ENCODE measurements at regions not wholly inside any gene's neighbourhood (a gene's known extent, or its start where the extent isn't known, plus 50 kb on each side); places are given as distances from the start of the nearest gene placed in this dataset.
"Not testable (repeated sequence)": the region's sequence is repeated elsewhere in the genome, so short reads cannot be mapped to it uniquely, and the experiment has no call there.

DNA sequence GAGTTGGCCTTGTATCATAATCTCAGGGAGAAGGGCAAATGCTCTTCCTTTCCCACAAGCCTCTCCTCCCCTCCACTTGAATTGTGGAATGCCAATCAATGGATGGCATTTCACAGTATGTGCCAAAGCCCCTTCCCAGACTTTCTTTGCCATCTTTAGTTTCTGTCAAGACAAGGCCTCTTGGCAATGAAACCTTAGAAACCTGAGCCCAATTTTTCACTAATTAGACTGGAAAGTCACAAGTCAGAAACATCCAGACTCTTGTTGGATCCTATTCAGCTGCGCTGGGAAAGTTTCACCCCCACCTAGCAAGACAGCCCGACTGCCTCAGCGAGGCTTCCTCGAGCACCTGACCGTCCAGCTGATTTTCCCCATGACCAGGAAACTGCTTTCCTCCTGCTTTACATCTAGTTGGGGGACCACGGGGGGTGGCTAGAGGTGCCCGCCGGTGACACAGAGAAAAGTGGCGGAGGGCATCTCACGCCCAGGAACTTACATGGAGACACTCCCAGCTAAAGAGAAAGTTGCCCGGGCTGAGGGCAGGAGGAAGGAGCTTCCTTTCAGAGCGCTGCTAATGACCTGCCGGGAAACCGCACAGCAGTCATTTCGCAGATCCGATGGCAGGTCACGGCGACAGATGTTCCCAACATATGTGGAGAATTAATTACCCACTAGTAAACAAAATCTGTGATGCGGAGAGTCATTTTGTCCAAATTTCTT, 302.6 kb upstream of the RRP15 start:
- DNase-seq (ENCODE audit: low spot score) (no peak), ATAC-seq (ENCODE audit: insufficient number of reproducible peaks, low FRiP score, low read depth) (no peak)
- H3K4me1 ChIP-seq (ENCODE audit: control insufficient read depth in 1 of 2, low read depth in 2 of 2): no peaks in the 10 kb centered on the region
- H3K27me3 ChIP-seq (replicated peaks; ENCODE audit: insufficient read depth): no peaks in the 10 kb centered on the region
- no peak for TF ChIP-seq CTCF (IDR thresholded peaks at IDR 0.05)
- H3K36me3 ChIP-seq: no peaks in the 10 kb centered on the region
- H3K4me3 ChIP-seq: no peak overlapping the region
- no peak overlapping the region for H3K27ac ChIP-seq
- H3K9me3 ChIP-seq: no peaks in the 10 kb centered on the region

DNA sequence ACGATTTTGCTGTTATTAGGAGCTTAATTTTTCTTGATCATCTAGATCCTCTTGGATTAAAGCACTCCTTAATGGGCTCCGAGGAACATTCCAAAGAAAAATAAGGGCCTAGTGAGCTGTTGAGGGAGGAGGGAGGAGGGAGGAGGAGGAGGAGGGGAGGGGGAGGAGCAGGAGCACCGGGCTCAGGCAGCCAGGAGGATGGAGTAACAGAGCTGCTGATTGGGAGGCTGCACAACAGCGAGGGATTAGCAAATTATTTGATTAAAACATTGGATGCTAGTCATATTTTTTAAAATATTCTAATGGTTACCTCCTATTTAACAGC, 302.1 kb upstream of the RRP15 start:
- no peaks in the 10 kb centered on the region for H3K36me3 ChIP-seq
- no peaks in the 10 kb centered on the region for H3K4me1 ChIP-seq (ENCODE audit: control insufficient read depth in 1 of 2, low read depth in 2 of 2)
- H3K9me3 ChIP-seq: no peaks in the 10 kb centered on the region
- no peak for TF ChIP-seq CTCF (IDR thresholded peaks at IDR 0.05)
- no peaks in the 10 kb centered on the region for H3K27me3 ChIP-seq (replicated peaks; ENCODE audit: insufficient read depth)
- ATAC-seq (ENCODE audit: insufficient number of reproducible peaks, low FRiP score, low read depth): no peak
- DNase-seq (ENCODE audit: low spot score): no peak
- no peak overlapping the region for H3K27ac ChIP-seq
- no peak overlapping the region for H3K4me3 ChIP-seq

GRCh38 chr1:217985641-217986040, 299.5 kb upstream of the RRP15 start:
- TF ChIP-seq CTCF (IDR thresholded peaks at IDR 0.05): no peak
- DNase-seq (ENCODE audit: low spot score): no peak
- Histone ChIP-seq H3K4me3 (no peak overlapping the region), H3K27ac (no peak overlapping the region), H3K27me3 (replicated peaks; ENCODE audit: insufficient read depth) (no peaks in the 10 kb centered on the region), H3K9me3 (no peaks in the 10 kb centered on the region), H3K4me1 (ENCODE audit: control insufficient read depth in 1 of 2, low read depth in 2 of 2) (no peaks in the 10 kb centered on the region), H3K36me3 (no peaks in the 10 kb centered on the region)
- ATAC-seq (ENCODE audit: insufficient number of reproducible peaks, low FRiP score, low read depth): no peak

- no peaks in the 10 kb centered on the region for H3K27me3 ChIP-seq (replicated peaks; ENCODE audit: insufficient read depth)
Measured at GRCh38 chr1:217989510-217989909, 295.6 kb upstream of the RRP15 start.

GRCh38 chr1:217993439-217993838, 291.7 kb upstream of the RRP15 start:
- no peaks in the 10 kb centered on the region for H3K36me3 ChIP-seq
- ATAC-seq (ENCODE audit: insufficient number of reproducible peaks, low FRiP score, low read depth) (no peak), DNase-seq (ENCODE audit: low spot score) (no peak)
- H3K27me3 ChIP-seq (replicated peaks; ENCODE audit: insufficient read depth): no peaks in the 10 kb centered on the region
- no peaks in the 10 kb centered on the region for H3K4me1 ChIP-seq (ENCODE audit: control insufficient read depth in 1 of 2, low read depth in 2 of 2)
- TF ChIP-seq CTCF (IDR thresholded peaks at IDR 0.05): no peak
- H3K9me3 ChIP-seq: no peaks in the 10 kb centered on the region
- H3K4me3 ChIP-seq: no peak overlapping the region
- no peak overlapping the region for H3K27ac ChIP-seq

More at GRCh38 chr1:217989510-217989909, 295.6 kb upstream of the RRP15 start:
- Histone ChIP-seq H3K36me3 (no peaks in the 10 kb centered on the region), H3K9me3 (no peaks in the 10 kb centered on the region), H3K27ac (no peak overlapping the region), H3K4me3 (no peak overlapping the region), H3K4me1 (ENCODE audit: control insufficient read depth in 1 of 2, low read depth in 2 of 2) (no peaks in the 10 kb centered on the region)
- ATAC-seq (ENCODE audit: insufficient number of reproducible peaks, low FRiP score, low read depth) (no peak), DNase-seq (ENCODE audit: low spot score) (no peak)
- no peak for TF ChIP-seq CTCF (IDR thresholded peaks at IDR 0.05)

GRCh38 chr1:218008296-218008695, 276.8 kb upstream of the RRP15 start:
- not testable (repeated sequence) for ATAC-seq (ENCODE audit: insufficient number of reproducible peaks, low FRiP score, low read depth); H3K27ac ChIP-seq; H3K27me3 ChIP-seq (replicated peaks; ENCODE audit: insufficient read depth); H3K4me3 ChIP-seq; H3K36me3 ChIP-seq; H3K4me1 ChIP-seq (ENCODE audit: control insufficient read depth in 1 of 2, low read depth in 2 of 2); DNase-seq (ENCODE audit: low spot score); H3K9me3 ChIP-seq

DNA sequence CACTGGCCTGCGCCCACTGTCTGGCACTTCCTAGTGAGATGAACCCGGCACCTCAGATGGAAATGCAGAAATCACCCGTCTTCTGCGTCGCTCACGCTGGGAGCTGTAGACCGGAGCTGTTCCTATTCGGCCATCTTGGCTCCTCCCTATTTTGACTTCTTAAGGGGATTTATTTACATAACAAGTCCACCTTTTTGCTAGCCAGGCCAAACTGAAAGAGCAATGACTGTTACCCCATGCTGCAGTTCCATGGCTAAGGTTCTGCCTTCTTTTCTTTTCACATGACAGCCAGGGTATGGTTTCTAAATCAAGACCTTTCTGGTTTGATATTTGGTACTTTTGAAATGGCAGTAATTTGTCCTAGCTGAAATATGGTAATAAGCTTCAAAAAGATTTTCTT, 270.0 kb upstream of the RRP15 start:
- H3K4me3 ChIP-seq, H3K36me3 ChIP-seq: not testable (repeated sequence)

More for the DNA sequence above, 270.0 kb upstream of the RRP15 start:
- not testable (repeated sequence) for H3K27me3 ChIP-seq (replicated peaks; ENCODE audit: insufficient read depth); H3K4me1 ChIP-seq (ENCODE audit: control insufficient read depth in 1 of 2, low read depth in 2 of 2); ATAC-seq (ENCODE audit: insufficient number of reproducible peaks, low FRiP score, low read depth); H3K9me3 ChIP-seq; DNase-seq (ENCODE audit: low spot score); H3K27ac ChIP-seq
